ENCODE measurements at regions not wholly inside any gene's neighbourhood (a gene's known extent, or its start where the extent isn't known, plus 50 kb on each side); places are given as distances from the start of the nearest gene placed in this dataset.
"Not testable (repeated sequence)": the region's sequence is repeated elsewhere in the genome, so short reads cannot be mapped to it uniquely, and the experiment has no call there.

DNA sequence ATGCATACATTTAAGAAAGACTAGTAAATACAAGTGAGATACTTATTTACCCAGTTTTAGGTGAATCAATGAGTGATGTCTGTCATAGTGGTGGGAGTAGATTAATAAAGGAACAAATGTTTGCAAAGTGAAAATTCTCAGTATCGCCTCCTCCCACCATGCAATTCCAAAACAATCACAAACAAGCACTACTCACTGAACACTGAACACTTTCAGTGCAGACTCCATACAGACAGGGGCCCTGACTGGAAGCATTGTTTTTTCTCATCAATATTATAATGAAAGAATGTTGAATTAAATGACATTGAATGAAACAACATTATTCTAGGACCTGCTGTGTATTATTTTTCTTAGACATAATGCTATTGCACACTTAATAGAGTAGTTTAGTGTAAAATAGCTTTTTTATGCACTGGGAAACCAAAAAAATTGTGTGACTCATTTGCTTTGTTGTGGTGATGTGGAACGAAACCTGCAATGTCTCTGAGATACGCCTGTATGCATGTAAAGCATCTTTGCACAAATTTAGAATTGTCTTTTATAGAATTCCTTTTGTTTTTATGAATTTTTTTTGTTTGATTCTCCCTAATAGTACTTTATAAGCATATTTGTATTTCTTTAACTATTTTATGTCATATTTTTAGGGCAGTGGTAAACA lies 317.5 kb downstream of the UTRN start:
- no peak for DNase-seq (ENCODE audit: low read depth in 4 of 4, low spot score in 1 of 4)

DNA sequence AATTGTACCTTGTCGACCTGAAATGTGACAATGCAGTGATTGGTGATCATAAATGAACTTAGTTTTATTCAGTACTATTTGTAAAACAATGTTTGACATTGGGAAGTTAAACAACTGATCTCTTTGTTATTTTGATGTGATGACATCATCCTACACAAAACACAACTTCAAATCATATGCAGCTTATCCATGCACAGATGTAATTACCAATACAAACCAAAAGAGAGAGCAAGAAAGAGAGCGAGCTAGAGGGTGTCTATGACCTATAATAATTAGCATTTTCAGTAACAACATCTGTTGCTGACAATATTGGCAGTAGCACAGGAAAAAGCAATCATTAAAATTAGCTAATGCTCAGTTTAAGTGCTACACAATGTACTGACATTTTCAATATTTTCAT lies 320.9 kb downstream of the UTRN start:
- no peak for DNase-seq (ENCODE audit: low read depth in 4 of 4, low spot score in 1 of 4)

DNA sequence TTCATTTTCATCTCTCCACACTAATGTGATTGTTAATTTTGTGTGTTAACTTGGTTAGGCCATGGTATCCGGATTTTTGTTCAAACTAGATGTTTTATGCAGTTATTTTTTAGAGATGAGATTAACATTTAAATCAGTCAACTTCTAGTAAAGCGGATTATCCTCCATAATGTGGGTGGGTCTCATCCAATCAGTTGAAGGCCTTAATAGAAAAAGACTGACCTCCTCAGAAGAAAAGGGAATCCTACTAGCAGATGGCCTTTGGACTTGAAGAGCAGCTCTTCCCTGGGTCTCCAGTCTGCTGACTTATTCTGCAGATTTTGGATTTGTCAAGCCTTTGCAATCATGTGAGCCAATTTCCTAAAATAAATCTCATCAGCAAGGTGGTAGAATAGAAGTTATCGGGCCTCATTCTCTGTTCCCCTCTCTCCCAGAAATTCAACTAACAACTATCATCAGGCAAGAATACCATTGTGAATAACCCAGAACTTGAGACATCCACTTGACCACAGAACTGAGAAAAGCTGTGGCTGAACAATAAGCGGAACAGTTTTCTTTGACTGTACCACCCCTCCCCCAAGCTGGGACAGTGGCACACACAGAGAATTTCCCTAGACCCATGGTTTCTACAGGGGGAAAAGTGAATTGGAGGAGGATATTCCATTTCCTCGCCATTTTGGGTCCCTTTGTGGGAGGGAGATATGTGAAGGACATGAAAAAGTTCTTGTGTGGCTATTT lies 323.0 kb downstream of the UTRN start:
- DNase-seq (ENCODE audit: low read depth in 4 of 4, low spot score in 1 of 4) = no peak

GRCh38 chr6:144612811-144613210 lies 327.7 kb downstream of the UTRN start:
- no peak for DNase-seq (ENCODE audit: low read depth in 4 of 4, low spot score in 1 of 4)

DNA sequence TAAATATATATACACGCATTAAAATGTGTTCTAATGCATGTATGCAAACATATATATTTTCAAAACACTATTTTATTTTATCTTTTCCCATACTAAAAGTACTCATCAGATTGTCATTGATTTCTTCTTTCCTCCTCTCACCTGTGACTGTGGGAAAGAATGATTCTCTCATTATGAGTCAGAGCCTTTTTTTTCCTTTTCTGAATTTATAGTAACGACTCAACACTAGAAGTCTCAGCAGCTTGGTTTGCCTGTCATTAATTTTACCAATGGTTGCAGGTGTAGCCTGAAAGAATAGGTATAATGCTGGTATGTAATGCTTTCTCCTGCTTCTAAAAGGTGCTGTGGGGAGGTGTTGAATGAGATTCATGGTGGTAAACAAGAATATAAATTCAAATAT lies 328.7 kb downstream of the UTRN start:
- DNase-seq (ENCODE audit: low read depth in 4 of 4, low spot score in 1 of 4) = no peak

DNA sequence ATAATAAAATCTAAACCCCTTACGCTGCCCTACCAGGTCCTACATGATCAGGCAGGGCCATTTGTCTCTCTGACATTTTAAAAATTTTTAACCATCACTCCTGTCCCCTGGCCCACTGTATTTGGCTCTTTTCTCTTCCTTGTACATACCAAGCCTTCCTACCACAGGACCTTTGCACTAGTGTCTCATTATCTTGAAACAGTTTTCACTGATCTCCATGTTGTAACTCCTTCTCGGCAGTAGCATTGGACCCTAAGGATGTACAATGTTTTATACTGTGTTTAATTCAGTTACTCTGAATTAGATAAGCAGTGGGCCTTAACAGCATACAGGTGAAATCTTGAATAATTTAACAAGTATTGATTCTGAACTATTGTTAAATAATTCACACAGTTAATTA lies 330.7 kb downstream of the UTRN start:
- no peak for DNase-seq (ENCODE audit: low read depth in 4 of 4, low spot score in 1 of 4)

GRCh38 chr6:144617191-144617590 lies 332.1 kb downstream of the UTRN start:
- DNase-seq (ENCODE audit: low read depth in 4 of 4, low spot score in 1 of 4) = no peak

DNA sequence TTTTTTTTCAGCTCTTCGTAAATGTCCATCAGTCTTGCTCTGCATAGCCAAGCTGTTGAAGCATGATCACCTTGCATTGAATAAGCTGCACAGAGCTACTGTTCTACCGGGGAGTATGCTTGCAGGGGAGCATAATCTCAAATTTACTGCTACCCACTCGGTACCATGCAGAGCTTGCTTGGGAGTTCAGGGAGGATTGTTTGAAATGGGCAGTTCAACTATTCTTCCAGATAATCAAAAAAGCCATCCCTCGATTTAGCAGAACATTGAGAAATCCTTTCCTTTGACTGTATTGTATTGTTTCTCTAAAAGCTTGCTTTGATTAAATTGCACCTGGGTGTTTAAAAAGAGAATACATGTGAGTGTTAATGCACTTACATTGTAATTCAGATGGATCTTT lies 332.6 kb downstream of the UTRN start:
- no peak for DNase-seq (ENCODE audit: low read depth in 4 of 4, low spot score in 1 of 4)

DNA sequence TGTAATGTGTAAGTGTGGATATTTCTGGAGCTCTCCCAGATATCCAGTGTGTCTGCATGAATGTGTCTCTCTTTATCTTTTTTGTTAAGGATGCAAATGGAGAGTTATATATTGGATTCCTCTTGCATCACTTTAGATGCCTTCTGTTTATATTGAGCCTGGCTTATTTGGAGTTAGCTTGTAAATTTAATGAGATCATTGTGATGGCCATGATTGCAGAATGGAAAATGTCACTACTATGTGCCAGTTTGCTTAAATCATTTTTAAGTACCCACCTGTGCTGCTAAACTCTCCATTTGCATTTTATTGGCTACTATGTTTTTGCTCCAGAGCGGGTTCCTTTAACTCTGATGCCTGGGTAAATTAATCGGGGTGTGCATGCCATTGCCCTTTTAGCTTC lies 334.8 kb downstream of the UTRN start:
- no peak for DNase-seq (ENCODE audit: low read depth in 4 of 4, low spot score in 1 of 4)

GRCh38 chr6:144621332-144621731 lies 336.2 kb downstream of the UTRN start:
- DNase-seq (ENCODE audit: low read depth in 4 of 4, low spot score in 1 of 4) = no peak

DNA sequence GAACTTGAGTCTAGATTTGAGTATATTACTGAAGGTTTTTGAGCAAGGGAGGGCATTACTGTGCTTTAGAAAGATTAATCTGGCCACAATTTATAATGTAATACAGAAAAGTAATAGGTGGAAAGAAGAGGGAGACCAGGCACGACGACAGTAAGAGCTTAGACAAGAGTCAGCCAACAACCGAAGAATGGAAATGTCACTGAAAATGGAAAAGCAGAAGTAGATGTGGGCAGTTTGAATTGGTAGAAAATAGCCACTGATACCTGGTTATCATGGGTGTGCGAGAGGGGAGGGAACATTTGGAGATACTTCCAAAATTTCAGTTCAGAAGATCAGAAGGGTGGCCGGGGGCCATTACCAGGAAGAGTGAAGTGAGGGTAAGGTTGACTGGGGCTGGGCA lies 339.1 kb downstream of the UTRN start:
- no peak for DNase-seq (ENCODE audit: low read depth in 4 of 4, low spot score in 1 of 4)

- DNase-seq (ENCODE audit: low read depth in 4 of 4, low spot score in 1 of 4) = no peak
These were observed 339.6 kb downstream of the UTRN start for GRCh38 chr6:144624716-144625115.

DNA sequence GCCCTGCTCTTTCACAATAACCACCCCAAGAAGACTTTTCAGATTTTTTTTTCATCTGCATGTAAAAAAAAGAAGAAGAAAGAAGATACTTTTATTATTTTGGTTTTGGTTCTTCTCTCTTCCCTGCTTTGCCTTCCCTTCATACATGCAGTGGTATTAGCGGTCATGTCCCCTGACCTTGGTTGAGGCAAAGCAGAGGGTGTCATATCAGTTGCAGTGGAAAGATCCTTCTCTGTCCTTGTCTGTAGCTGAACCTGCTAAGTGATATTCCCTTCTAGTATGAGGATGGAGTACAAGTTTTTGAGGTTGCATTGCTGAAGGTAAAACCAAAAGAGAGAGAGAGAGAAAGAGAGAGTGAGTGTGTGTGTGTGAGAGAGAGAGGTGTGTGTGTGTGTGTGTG lies 345.7 kb downstream of the UTRN start:
- DNase-seq (ENCODE audit: low read depth in 4 of 4, low spot score in 1 of 4) = no peak

GRCh38 chr6:144632266-144632665 lies 347.1 kb downstream of the UTRN start:
- no peak for DNase-seq (ENCODE audit: low read depth in 4 of 4, low spot score in 1 of 4)

DNA sequence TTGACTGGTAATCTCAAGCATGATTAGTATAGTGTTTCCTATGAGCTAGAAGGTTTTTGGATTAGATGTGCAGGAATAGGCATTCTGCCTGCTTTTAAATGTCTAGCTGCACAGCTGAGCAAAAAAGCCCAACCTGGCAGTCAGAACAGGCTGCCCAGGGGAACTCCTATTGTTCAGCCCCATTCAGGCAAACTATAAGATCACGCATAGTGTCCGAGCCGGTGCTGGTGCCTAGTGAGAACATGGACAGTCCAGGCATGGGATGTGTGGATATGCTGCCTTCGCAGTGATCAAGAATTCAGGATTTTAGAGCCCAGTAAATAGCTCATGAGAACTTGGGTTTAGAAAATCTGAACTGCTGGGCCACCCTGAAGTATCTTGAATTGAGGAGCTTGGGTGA lies 348.8 kb downstream of the UTRN start:
- no peak for DNase-seq (ENCODE audit: low read depth in 4 of 4, low spot score in 1 of 4)

DNA sequence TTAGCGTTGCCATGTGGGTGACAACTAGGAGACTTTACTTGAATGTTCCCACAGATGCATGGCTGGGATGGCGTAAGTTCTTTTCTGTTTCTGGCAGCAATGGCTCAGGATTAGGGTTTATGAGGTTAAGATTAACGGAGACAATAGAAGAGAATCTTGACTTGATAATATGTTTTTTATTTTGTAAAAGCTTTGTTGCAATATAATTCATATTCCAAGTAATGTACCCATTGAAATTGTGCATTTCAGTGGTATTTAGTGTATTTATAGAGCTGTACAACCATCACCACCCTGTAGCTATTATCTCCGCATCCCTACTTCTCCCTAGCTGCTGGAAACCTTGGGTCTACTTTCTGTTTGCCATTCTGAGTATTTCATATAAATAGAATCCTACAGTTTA lies 349.2 kb downstream of the UTRN start:
- no peak for DNase-seq (ENCODE audit: low read depth in 4 of 4, low spot score in 1 of 4)

GRCh38 chr6:144635051-144635450 lies 349.9 kb downstream of the UTRN start:
- DNase-seq (ENCODE audit: low read depth in 4 of 4, low spot score in 1 of 4) = no peak

DNA sequence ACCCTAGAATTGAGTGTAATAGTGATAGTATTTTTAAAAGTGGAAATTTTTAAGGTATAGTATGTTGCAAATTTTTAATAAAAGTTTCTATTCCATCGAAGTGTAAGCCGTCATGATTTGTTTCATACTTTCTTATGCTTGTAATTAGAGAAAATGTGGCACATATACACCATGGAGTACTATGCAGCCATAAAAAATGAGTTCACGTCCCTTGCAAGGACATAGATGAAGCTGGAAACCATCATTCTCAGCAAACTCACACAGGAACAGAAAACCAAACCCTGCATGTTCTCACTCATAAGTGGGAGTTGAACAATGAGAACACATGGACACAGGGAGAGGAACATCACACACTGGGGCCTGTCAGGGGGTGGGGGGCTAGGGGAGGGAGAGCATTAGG lies 350.9 kb downstream of the UTRN start:
- DNase-seq (ENCODE audit: low read depth in 4 of 4, low spot score in 1 of 4) = not testable (repeated sequence)

- DNase-seq (ENCODE audit: low read depth in 4 of 4, low spot score in 1 of 4) = no peak
These were observed 352.4 kb downstream of the UTRN start for GRCh38 chr6:144637541-144637940.

DNA sequence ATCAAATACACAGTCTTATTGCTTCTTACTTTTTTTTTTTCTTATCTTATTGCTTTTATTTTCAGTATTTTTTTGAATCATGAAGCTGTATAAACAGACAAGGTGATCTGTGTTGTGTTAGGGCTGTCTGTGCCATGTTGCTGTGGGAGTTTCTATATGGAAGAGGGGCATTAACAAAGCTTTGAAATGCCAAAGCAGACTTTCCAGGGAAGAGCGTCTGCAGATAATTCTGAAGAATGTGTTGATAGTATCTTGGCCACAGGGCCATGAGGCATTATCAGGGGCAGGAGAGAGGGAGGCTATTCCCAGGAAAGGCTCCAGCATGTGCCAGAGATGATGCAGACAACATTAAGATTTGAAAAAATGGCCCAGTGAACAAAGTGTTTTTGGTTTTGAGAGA lies 354.5 kb downstream of the UTRN start:
- DNase-seq (ENCODE audit: low read depth in 4 of 4, low spot score in 1 of 4) = no peak

DNA sequence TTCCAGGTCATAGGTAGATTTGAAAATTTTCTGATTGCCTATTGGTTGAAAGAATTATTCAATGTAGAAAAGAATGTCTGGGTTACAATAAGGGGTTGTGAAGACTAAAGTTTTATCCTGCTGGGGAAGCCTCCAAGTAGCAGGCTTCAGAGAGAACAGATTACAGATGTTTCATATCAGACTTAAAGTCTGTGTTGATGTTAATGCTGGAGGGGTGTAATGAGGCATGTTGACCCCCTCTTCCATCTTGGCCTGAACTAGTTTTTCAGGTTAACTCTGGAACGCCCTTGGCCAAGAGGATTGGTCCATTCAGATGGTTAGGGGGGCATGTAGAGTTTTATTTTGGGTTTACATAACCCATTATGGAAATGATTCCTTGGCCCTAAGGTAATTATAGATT lies 356.2 kb downstream of the UTRN start:
- no peak for DNase-seq (ENCODE audit: low read depth in 4 of 4, low spot score in 1 of 4)

GRCh38 chr6:144644776-144645175 lies 359.6 kb downstream of the UTRN start:
- DNase-seq (ENCODE audit: low read depth in 4 of 4, low spot score in 1 of 4) = no peak

Measured in stimulated activated CD4-positive, alpha-beta T cell treated with anti-CD3 and anti-CD28 coated beads, Interleukin-1b, Interleukin-23, amount 100 ng/mL, for 24 hours (primary cell).